Loucy (cell line): ENCODE measurements at regions not wholly inside any gene's neighbourhood (a gene's known extent, or its start where the extent isn't known, plus 50 kb on each side); places are given as distances from the start of the nearest gene placed in this dataset.

Experiments used
- H2AFZ ChIP-seq: fragments of 200-600 bp; sonication (generic); 2 replicates; pipeline ENCODE4 v1.6.0; 2016; ENCODE audit warnings: antibody characterized with exemption, mild to moderate bottlenecking, low read length, moderate library complexity
- H3F3A ChIP-seq: fragments of 200-600 bp; 2 replicates; pipeline ENCODE4 v1.6.0; 2016; ENCODE audit warnings: antibody characterized with exemption, low read depth, mild to moderate bottlenecking
- H3K27me3 ChIP-seq: fragments of 200-600 bp; sonication (generic); 2 replicates; pipeline ENCODE4 v1.6.1; 2014; ENCODE audit warnings: low read length, mild to moderate bottlenecking; ENCODE audit not compliant: insufficient read depth, poor library complexity, severe bottlenecking
- H3K36me3 ChIP-seq: fragments of 200-600 bp; sonication (generic); 2 replicates; pipeline ENCODE4 v1.6.1; 2016; ENCODE audit warnings: low read length; ENCODE audit not compliant: insufficient read depth
- H3K4me1 ChIP-seq: fragments of 200-600 bp; sonication (generic); 2 replicates; pipeline ENCODE4 v1.5.1; 2014; ENCODE audit warnings: low read length, mild to moderate bottlenecking; ENCODE audit not compliant: insufficient read depth, poor library complexity, severe bottlenecking
- H3K4me2 ChIP-seq: fragments of 200-600 bp; sonication (generic); 2 replicates; pipeline ENCODE4 v1.6.0; 2014; ENCODE audit warnings: antibody characterized with exemption, low read length, low read depth, mild to moderate bottlenecking; ENCODE audit not compliant: poor library complexity, severe bottlenecking
- H3K4me3 ChIP-seq: fragments of 200-600 bp; sonication (generic); 2 replicates; pipeline ENCODE4 v1.5.1; 2014; ENCODE audit warnings: low read length, mild to moderate bottlenecking, mixed read lengths; ENCODE audit not compliant: poor library complexity, severe bottlenecking
- H3K79me2 ChIP-seq: fragments of 200-600 bp; sonication (generic); 2 replicates; pipeline ENCODE4 v1.6.1; 2014; ENCODE audit warnings: low read length; ENCODE audit not compliant: insufficient read depth
- H3K9ac ChIP-seq: fragments of 200-600 bp; sonication (generic); 2 replicates; pipeline ENCODE4 v1.6.0; 2014; ENCODE audit warnings: mild to moderate bottlenecking, low read depth, low read length, moderate library complexity; ENCODE audit not compliant: poor library complexity, severe bottlenecking
- H3K9me2 ChIP-seq: fragments of 200-600 bp; sonication (generic); replicated peaks from 2 replicates; pipeline ENCODE4 v1.6.1; 2016; ENCODE audit warnings: low read depth, low read length, mixed read lengths
- H3K9me3 ChIP-seq: fragments of 200-600 bp; sonication (generic); 2 replicates; pipeline ENCODE4 v1.6.1; 2014; ENCODE audit warnings: mild to moderate bottlenecking, antibody characterized with exemption, low read length, low read depth; ENCODE audit not compliant: insufficient read depth
- H4K20me1 ChIP-seq: fragments of 200-600 bp; sonication (generic); 2 replicates; pipeline ENCODE4 v1.6.0; 2014; ENCODE audit warnings: antibody characterized with exemption, low read length, mild to moderate bottlenecking; ENCODE audit not compliant: insufficient read depth, poor library complexity, severe bottlenecking
- EZH2phosphoT487 ChIP-seq: fragments of 200-600 bp; IDR thresholded peaks from 2 replicates; pipeline ENCODE4 v1.6.1; 2018; ENCODE audit warnings: antibody characterized with exemption, mild to moderate bottlenecking, moderate library complexity, borderline replicate concordance
- TF ChIP-seq, protein P1 (sequence below): fragments of 200-600 bp; sonication (generic); conservative IDR thresholded peaks from 2 replicates; pipeline ENCODE4 v1.5.1; 2014; ENCODE audit warnings: mild to moderate bottlenecking, antibody characterized with exemption, low read length

GRCh38 chr21:22516230-22516629 lies 1518.0 kb downstream of the NCAM2 start:
- Histone ChIP-seq H3K9me2 (no peaks in the 10 kb centered on the region), H3K4me2 (peak overlapping the region; percentile 32), H3F3A (no peaks in the 10 kb centered on the region), H3K9ac (no peak overlapping the region), H3K9me3 (no peaks in the 10 kb centered on the region), H3K4me1 (peaks cover 3% of the 10 kb centered on the region), H2AFZ (0 out of 2 replicates have a peak overlapping the region, but pooled peaks have one; percentile 49), H3K79me2 (no peaks in the 10 kb centered on the region), H3K36me3 (no peaks in the 10 kb centered on the region), H3K27me3 (no peaks in the 10 kb centered on the region), H3K4me3 (no peak overlapping the region), H4K20me1 (no peaks in the 10 kb centered on the region)
- TF ChIP-seq, protein P1, sequence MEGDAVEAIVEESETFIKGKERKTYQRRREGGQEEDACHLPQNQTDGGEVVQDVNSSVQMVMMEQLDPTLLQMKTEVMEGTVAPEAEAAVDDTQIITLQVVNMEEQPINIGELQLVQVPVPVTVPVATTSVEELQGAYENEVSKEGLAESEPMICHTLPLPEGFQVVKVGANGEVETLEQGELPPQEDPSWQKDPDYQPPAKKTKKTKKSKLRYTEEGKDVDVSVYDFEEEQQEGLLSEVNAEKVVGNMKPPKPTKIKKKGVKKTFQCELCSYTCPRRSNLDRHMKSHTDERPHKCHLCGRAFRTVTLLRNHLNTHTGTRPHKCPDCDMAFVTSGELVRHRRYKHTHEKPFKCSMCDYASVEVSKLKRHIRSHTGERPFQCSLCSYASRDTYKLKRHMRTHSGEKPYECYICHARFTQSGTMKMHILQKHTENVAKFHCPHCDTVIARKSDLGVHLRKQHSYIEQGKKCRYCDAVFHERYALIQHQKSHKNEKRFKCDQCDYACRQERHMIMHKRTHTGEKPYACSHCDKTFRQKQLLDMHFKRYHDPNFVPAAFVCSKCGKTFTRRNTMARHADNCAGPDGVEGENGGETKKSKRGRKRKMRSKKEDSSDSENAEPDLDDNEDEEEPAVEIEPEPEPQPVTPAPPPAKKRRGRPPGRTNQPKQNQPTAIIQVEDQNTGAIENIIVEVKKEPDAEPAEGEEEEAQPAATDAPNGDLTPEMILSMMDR: no peak
- TF ChIP-seq EZH2phosphoT487: no peak

DNA sequence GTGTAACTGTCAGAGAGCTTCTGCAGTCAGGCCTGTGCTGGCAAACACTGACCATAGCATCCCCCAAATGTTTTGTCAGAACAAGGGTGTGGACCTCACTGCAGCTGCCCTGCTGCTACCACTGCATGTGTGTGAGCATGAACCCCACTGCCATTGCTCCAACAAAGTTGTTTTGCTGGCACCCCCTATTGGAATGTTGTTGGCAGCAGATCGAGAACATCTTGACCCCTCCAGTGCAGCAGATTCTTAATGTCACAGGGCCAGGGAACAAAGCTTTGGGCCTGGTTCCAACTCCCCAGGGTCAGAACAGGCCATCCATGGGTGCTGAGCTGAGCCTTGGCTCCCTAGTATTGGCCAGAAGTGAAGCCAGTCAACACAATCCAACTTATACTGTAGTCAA lies 1537.4 kb downstream of the NCAM2 start:
- Histone ChIP-seq H3K4me2 (no peak overlapping the region), H3K4me1 (no peaks in the 10 kb centered on the region), H3K27me3 (no peaks in the 10 kb centered on the region), H3K4me3 (no peak overlapping the region), H3K79me2 (no peaks in the 10 kb centered on the region), H3K9me2 (no peaks in the 10 kb centered on the region), H4K20me1 (no peaks in the 10 kb centered on the region), H2AFZ (no peak overlapping the region), H3K36me3 (no peaks in the 10 kb centered on the region), H3F3A (no peaks in the 10 kb centered on the region), H3K9me3 (peaks cover 6% of the 10 kb centered on the region; the same call in 1 of the 2 replicates), H3K9ac (no peak overlapping the region)
- no peak for TF ChIP-seq EZH2phosphoT487
- TF ChIP-seq, protein P1: no peak

GRCh38 chr21:22536509-22536908 lies 1538.3 kb downstream of the NCAM2 start:
- H3K36me3 ChIP-seq: no peaks in the 10 kb centered on the region
- no peak overlapping the region for H3K4me2 ChIP-seq
- peaks cover 6% of the 10 kb centered on the region; the same call in 1 of the 2 replicates for H3K9me3 ChIP-seq
- no peak overlapping the region for H3K4me3 ChIP-seq
- no peaks in the 10 kb centered on the region for H4K20me1 ChIP-seq
- no peaks in the 10 kb centered on the region for H3K4me1 ChIP-seq
- TF ChIP-seq, protein P1: no peak
- TF ChIP-seq EZH2phosphoT487: no peak
- H3F3A ChIP-seq: no peaks in the 10 kb centered on the region
- H3K27me3 ChIP-seq: no peaks in the 10 kb centered on the region
- no peaks in the 10 kb centered on the region for H3K79me2 ChIP-seq
- H2AFZ ChIP-seq: no peak overlapping the region
- H3K9ac ChIP-seq: no peak overlapping the region
- no peaks in the 10 kb centered on the region for H3K9me2 ChIP-seq
